Ishikawa (cell line): ENCODE measurements at regions not wholly inside any gene's neighbourhood (a gene's known extent, or its start where the extent isn't known, plus 50 kb on each side); places are given as distances from the start of the nearest gene placed in this dataset.
A peak's percentile ranks its signal among the peaks of the same experiment; 100 is the strongest.

ENCODE experiments used
- CEBPB ChIP-seq: IDR thresholded peaks from 2 replicates; pipeline ENCODE4 v1.6.1; 2012
- CREB1 ChIP-seq: IDR thresholded peaks from 2 replicates; pipeline ENCODE4 v1.6.1; 2012; ENCODE audit warnings: low read depth
- EGR1 ChIP-seq: IDR thresholded peaks from 2 replicates; pipeline ENCODE4 v1.6.1; 2012
- EP300 ChIP-seq: IDR thresholded peaks from 2 replicates; pipeline ENCODE4 v1.6.1; 2012; ENCODE audit warnings: borderline replicate concordance
- FOXM1 ChIP-seq: IDR thresholded peaks from 2 replicates; pipeline ENCODE4 v1.6.1; 2012; ENCODE audit warnings: low read depth, borderline replicate concordance
- RAD21 ChIP-seq: IDR thresholded peaks from 2 replicates; pipeline ENCODE4 v1.6.1; 2012; ENCODE audit warnings: low read depth
- TAF1 ChIP-seq: IDR thresholded peaks from 2 replicates; pipeline ENCODE4 v1.6.1; 2012; ENCODE audit warnings: low read depth, mild to moderate bottlenecking
- TCF12 ChIP-seq: IDR thresholded peaks from 2 replicates; pipeline ENCODE4 v1.6.1; 2012; ENCODE audit warnings: low read depth
- TEAD4 ChIP-seq: IDR thresholded peaks from 2 replicates; pipeline ENCODE4 v1.6.1; 2012
- YY1 ChIP-seq: IDR thresholded peaks from 2 replicates; pipeline ENCODE4 v1.6.1; 2012; ENCODE audit warnings: low read depth
- ZBTB7A ChIP-seq: IDR thresholded peaks from 2 replicates; pipeline ENCODE4 v1.6.1; 2012; ENCODE audit warnings: low read depth
- TF ChIP-seq, protein P1 (sequence below): IDR thresholded peaks from 2 replicates; pipeline ENCODE4 v1.6.1; 2012
- TF ChIP-seq, protein P2 (sequence below): IDR thresholded peaks from 2 replicates; pipeline ENCODE4 v1.6.1; 2012; ENCODE audit warnings: low read depth, mild to moderate bottlenecking

DNA sequence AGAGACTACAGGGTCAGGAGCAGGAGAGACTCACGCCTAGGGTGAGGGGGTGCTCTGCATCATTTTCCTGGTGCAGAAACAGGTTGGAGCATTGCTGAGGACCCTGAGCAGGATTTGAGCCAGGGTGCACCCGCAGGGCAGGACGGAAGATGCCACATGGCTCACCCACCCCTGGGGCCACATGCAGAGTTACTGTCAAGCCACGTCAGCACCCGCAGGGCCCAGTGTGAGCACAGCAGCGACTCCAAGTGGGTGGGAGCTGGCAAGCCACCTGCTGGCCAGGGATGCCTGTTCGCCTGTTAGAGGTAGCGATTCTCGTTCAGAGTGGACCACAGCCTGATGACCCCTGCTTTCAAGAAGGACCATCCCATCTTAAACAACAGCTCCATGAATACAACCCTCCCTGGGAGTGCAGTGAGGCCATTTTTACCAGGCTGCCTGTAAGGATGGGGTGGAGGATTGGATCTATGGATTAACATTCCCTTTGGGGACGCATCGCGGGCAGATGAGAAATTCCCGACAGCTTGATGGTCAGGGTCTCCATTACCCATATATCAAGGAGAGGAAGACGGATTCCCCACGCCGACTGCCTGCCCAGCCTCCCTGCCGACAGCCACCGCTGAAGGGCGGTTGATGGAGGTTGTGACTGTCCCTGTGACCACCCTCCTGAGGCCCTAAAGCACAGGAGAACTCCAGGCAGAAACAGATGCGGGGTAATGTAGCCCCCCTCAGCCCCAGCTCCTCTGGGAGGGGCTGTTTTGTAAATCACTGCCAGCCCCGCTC lies 101.1 kb upstream of the RET start:
- TF ChIP-seq ZBTB7A = no peak
- TF ChIP-seq, protein P1, sequence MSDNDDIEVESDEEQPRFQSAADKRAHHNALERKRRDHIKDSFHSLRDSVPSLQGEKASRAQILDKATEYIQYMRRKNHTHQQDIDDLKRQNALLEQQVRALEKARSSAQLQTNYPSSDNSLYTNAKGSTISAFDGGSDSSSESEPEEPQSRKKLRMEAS = no peak
- TF ChIP-seq CEBPB = no peak
- peak; percentile 31; the same call in 1 of the 2 replicates for TF ChIP-seq RAD21
- TF ChIP-seq, protein P2, sequence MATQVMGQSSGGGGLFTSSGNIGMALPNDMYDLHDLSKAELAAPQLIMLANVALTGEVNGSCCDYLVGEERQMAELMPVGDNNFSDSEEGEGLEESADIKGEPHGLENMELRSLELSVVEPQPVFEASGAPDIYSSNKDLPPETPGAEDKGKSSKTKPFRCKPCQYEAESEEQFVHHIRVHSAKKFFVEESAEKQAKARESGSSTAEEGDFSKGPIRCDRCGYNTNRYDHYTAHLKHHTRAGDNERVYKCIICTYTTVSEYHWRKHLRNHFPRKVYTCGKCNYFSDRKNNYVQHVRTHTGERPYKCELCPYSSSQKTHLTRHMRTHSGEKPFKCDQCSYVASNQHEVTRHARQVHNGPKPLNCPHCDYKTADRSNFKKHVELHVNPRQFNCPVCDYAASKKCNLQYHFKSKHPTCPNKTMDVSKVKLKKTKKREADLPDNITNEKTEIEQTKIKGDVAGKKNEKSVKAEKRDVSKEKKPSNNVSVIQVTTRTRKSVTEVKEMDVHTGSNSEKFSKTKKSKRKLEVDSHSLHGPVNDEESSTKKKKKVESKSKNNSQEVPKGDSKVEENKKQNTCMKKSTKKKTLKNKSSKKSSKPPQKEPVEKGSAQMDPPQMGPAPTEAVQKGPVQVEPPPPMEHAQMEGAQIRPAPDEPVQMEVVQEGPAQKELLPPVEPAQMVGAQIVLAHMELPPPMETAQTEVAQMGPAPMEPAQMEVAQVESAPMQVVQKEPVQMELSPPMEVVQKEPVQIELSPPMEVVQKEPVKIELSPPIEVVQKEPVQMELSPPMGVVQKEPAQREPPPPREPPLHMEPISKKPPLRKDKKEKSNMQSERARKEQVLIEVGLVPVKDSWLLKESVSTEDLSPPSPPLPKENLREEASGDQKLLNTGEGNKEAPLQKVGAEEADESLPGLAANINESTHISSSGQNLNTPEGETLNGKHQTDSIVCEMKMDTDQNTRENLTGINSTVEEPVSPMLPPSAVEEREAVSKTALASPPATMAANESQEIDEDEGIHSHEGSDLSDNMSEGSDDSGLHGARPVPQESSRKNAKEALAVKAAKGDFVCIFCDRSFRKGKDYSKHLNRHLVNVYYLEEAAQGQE = no peak
- no peak for TF ChIP-seq YY1
- TF ChIP-seq EP300 = no peak
- no peak for TF ChIP-seq TCF12
- TF ChIP-seq FOXM1 = no peak
- no peak for TF ChIP-seq TEAD4
- no peak for TF ChIP-seq TAF1
- TF ChIP-seq CREB1 = no peak
- no peak for TF ChIP-seq EGR1
